PC-3 (cell line): ENCODE measurements at regions not wholly inside any gene's neighbourhood (a gene's known extent, or its start where the extent isn't known, plus 50 kb on each side); places are given as distances from the start of the nearest gene placed in this dataset.

Source experiments
- CTCF ChIP-seq: fragments of 300-600 bp; sonication (generic); conservative IDR thresholded peaks from 2 replicates; pipeline ENCODE4 v1.5.1; 2017; ENCODE audit warnings: antibody characterized with exemption, low read depth, mild to moderate bottlenecking, low read length
- EZH2 ChIP-seq: fragments of 300-600 bp; sonication (generic); IDR thresholded peaks from one replicate; pipeline ENCODE4 v1.6.1; 2017; ENCODE audit warnings: antibody characterized with exemption, mild to moderate bottlenecking, low read length; ENCODE audit not compliant: unreplicated experiment
- EZH2phosphoT487 ChIP-seq: fragments of 300-600 bp; sonication (generic); IDR thresholded peaks from 2 replicates; pipeline ENCODE4 v1.6.1; 2018; ENCODE audit warnings: mild to moderate bottlenecking, antibody characterized with exemption, low read length, borderline replicate concordance

GRCh38 chr13:47148543-47148942, 251.7 kb upstream of the HTR2A start:
- TF ChIP-seq CTCF (no peak), EZH2 (no peak), EZH2phosphoT487 (no peak)
